Gastrocnemius medialis (tissue), 4 donors: ENCODE measurements at regions not wholly inside any gene's neighbourhood (a gene's known extent, or its start where the extent isn't known, plus 50 kb on each side); places are given as distances from the start of the nearest gene placed in this dataset.

Experiments used
- ATAC-seq, 2 donors: fragments of 150-250 bp; one replicate each; pipeline ENCODE4 v1.9.1; 2016
- DNase-seq, 2 donors: peaks; one replicate each; pipeline ENCODE4 v3.0.0-alpha.2; 2019
- H3K27ac ChIP-seq, 4 donors: fragments of 200-600 bp; sonication (generic); 1 replicate in 1 of 4; 2 replicates in 3 of 4; pipeline ENCODE4 v1.5.1; 2016 to 2018; ENCODE audit warnings: mild to moderate bottlenecking in 2 of 4, moderate library complexity in 1 of 4
- H3K27me3 ChIP-seq, 3 donors: fragments of 200-600 bp; sonication (generic) in 2 of 3; 1 replicate in 1 of 3; 2 replicates in 2 of 3; pipeline versions ENCODE4 v1.5.1 to v1.6.0; 2016 to 2019; ENCODE audit warnings: mild to moderate bottlenecking in 1 of 3, moderate library complexity in 1 of 3
- H3K36me3 ChIP-seq, 2 donors: fragments of 200-600 bp; sonication (generic) in 1 of 2; one replicate each; pipeline ENCODE4 v1.5.1; 2017 to 2018
- H3K4me1 ChIP-seq, 2 donors: fragments of 200-600 bp; sonication (generic) in 1 of 2; one replicate each; pipeline ENCODE4 v1.5.1; 2016 to 2017; ENCODE audit warnings: mild to moderate bottlenecking in 2 of 2
- H3K4me3 ChIP-seq, 4 donors: fragments of 200-600 bp; sonication (generic) in 3 of 4; 1 replicate in 1 of 4; 2 replicates in 3 of 4; pipeline ENCODE4 v1.5.1; 2016 to 2019; ENCODE audit warnings: mild to moderate bottlenecking in 2 of 4
- H3K9me3 ChIP-seq, 3 donors: fragments of 200-600 bp; sonication (generic) in 2 of 3; 1 replicate in 1 of 3; 2 replicates in 2 of 3; pipeline ENCODE4 v1.5.1; 2016 to 2019
- CTCF ChIP-seq, 5 experiments: fragments of 450-650 bp in 3 of 5; fragments of 200-600 bp in 2 of 5; sonication (generic) in 2 of 5; IDR thresholded peaks in 4 of 5; conservative IDR thresholded peaks in 1 of 5; 1 replicate in 4 of 5; 2 replicates in 1 of 5; pipeline ENCODE4 v1.5.1; 2016 to 2019; ENCODE audit warnings: antibody characterized with exemption in 5 of 5, mild to moderate bottlenecking in 3 of 5, moderate library complexity in 3 of 5
- POLR2A ChIP-seq, 2 donors: fragments of 450-650 bp; IDR thresholded peaks; one replicate each; pipeline ENCODE4 v1.6.1; 2017; ENCODE audit warnings: antibody characterized with exemption in 2 of 2, mild to moderate bottlenecking in 2 of 2, moderate library complexity in 2 of 2
- in situ Hi-C, 4 donors: fragments of 200-750 bp; cut with MboI; loops; one replicate each; pipeline versions ENCODE4 v1.15.0 to v1.8.0; 2017; ENCODE audit warnings: low sequenced_read_pairs in 4 of 4
- intact Hi-C: fragments of 100-400 bp; cut with DNase I; formaldehyde crosslinking; loops from one replicate; pipeline ENCODE4 v1.15.1; 2023; ENCODE audit warnings: low total_unique reads

DNA sequence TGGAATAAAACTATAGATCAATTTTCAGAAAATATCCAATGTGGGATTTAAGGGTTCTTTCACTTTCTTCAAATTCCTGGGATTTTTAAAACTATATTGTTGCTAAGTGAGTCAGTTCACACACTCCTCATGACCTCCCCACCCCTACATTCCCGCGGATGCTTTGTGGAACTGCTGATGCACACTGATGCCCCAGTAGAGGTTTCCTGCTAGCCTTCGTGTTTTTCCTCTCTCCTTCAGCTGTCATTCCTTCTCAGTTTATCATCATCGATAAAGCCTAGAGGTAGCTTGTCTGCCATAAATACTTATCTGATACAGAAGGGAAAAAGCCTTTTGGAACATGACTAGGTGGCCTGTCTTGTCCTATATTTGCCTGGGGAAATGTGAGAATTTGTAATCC lies 67.4 kb upstream of the GALNT5 start:
- in situ Hi-C loops, result loop anchor here in 1 of 4 donors (10.0 kb wide), 1 partner anchor 1815 kb away; no protein-coding TSS in a partner anchor
- intact Hi-C loops, result loop anchor here (5.0 kb wide), 1 partner anchor 1813 kb away; no protein-coding TSS in a partner anchor
- ATAC-seq, result no peak

DNA sequence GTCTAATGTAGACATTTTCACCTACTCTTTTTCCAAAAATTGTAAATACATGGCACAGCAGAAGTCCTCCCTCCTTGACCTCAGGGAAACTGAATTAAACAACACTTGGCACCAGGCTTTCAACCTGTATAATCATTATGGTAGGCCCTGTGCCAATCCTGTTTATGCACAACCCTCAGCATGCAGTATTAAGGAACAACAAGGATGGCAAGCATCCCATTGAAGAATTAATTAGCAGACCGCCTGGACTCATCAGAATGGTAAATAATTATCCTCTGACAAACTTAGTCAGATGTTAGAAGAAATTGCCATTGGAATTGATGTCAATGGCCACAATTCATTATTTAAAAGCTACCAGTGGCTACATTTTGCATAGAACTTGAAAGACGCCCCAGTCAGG lies 66.3 kb upstream of the GALNT5 start:
- H3K9me3 ChIP-seq, result no peaks in the 10 kb centered on the region
- no peak for TF ChIP-seq POLR2A (IDR thresholded peaks at IDR 0.05)
- TF ChIP-seq CTCF (IDR thresholded peaks at IDR 0.05 in 4 of 5, conservative IDR thresholded peaks at IDR 0.05 in 1 of 5), result no peak
- ATAC-seq (no peak), DNase-seq (no peak)
- H3K4me3 ChIP-seq, result no peak overlapping the region
- no peaks in the 10 kb centered on the region for H3K4me1 ChIP-seq
- no peaks in the 10 kb centered on the region for H3K36me3 ChIP-seq
- intact Hi-C loops, result loop anchor here (5.0 kb wide), 1 partner anchor 1814 kb away; no protein-coding TSS in a partner anchor
- in situ Hi-C loops, result loop anchor here in 1 of 4 donors (10.0 kb wide), 1 partner anchor 1816 kb away; no protein-coding TSS in a partner anchor
- no peak overlapping the region for H3K27ac ChIP-seq
- no peaks in the 10 kb centered on the region for H3K27me3 ChIP-seq

More for the DNA sequence above, 67.4 kb upstream of the GALNT5 start:
- Histone ChIP-seq H3K36me3 (no peaks in the 10 kb centered on the region), H3K4me1 (no peaks in the 10 kb centered on the region), H3K27me3 (no peaks in the 10 kb centered on the region), H3K4me3 (no peak overlapping the region), H3K9me3 (no peaks in the 10 kb centered on the region), H3K27ac (no peak overlapping the region)
- DNase-seq, result no peak
- TF ChIP-seq POLR2A (IDR thresholded peaks at IDR 0.05), result no peak
- no peak for TF ChIP-seq CTCF (IDR thresholded peaks at IDR 0.05 in 4 of 5, conservative IDR thresholded peaks at IDR 0.05 in 1 of 5)

DNA sequence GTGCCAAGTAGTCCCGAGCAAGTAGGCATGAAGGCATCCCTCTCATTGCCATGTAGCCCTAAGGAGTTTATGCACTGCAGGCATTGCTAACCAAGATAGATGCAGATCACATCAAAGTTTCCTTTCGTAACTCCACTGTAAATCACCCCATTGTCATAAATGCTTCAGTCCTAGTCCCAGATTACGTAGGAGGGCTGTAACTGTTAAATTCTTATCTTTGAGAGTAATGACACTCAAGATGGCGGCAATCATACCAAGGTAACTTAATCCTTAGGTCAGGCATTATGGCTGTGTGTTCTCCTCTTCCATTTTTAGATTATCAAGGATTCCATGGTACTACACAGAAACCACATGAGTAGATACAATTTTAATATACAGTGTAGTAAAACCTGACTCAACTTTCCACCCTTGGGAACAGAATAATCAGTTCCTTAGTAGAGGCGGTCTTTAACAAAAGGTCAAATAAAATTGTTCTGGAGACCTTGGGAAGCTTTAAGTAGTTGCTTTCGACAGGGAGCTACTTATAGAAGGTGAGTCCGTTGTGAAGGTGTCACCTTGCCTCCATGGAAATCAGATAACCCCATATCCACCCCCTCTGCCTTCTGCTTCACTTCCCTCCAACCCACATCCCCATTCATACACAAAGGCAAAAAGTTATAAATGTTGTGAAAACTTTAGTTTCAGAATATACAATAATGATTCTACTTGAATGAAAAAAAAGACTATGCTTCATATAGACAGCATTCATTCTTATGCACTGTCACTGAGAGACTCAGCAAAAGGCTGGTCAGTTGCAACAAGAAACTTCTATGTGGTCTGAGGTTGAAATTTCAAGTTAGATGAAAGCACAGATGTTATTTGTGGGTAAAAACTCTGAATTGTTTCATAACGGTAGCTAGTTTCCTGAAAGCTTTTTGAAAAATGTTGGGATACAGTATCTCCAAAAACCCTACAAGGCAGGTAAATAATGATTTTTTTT lies 64.8 kb upstream of the GALNT5 start:
- no peaks in the 10 kb centered on the region for H3K4me1 ChIP-seq
- no peak for ATAC-seq
- in situ Hi-C loops, result loop anchor here in 1 of 4 donors (10.0 kb wide), 1 partner anchor 1818 kb away; no protein-coding TSS in a partner anchor
- no peaks in the 10 kb centered on the region for H3K36me3 ChIP-seq
- no peaks in the 10 kb centered on the region for H3K9me3 ChIP-seq
- intact Hi-C loops, result loop anchor here (5.0 kb wide), 1 partner anchor 1815 kb away; no protein-coding TSS in a partner anchor
- no peak overlapping the region for H3K27ac ChIP-seq
- no peak overlapping the region for H3K4me3 ChIP-seq
- no peaks in the 10 kb centered on the region for H3K27me3 ChIP-seq
- TF ChIP-seq CTCF (IDR thresholded peaks at IDR 0.05 in 4 of 5, conservative IDR thresholded peaks at IDR 0.05 in 1 of 5), result no peak
- no peak for TF ChIP-seq POLR2A (IDR thresholded peaks at IDR 0.05)
- DNase-seq, result no peak

DNA sequence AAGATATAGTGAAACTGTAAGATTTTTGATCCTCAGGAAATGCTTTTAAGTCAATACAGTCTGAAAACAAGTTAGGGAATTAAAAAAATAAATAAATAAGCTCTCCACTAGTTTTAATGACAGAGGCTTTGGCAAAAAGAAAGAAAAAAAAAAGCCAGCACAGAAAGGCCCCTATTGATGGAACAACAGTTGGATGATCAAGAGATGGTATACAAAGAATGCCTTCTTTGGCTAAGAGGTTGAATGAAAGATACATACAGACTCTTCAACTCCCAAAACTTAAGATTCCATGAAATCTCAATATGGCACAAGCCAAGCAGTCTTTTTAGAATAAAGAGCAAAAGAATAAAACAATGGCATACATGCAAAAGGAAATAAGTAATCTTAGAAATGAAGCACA lies 64.0 kb upstream of the GALNT5 start:
- DNase-seq (no peak), ATAC-seq (no peak)
- no peaks in the 10 kb centered on the region for H3K27me3 ChIP-seq
- no peak for TF ChIP-seq CTCF (IDR thresholded peaks at IDR 0.05 in 4 of 5, conservative IDR thresholded peaks at IDR 0.05 in 1 of 5)
- TF ChIP-seq POLR2A (IDR thresholded peaks at IDR 0.05), result no peak
- intact Hi-C loops, result loop anchor here (5.0 kb wide), 1 partner anchor 1816 kb away; no protein-coding TSS in a partner anchor
- no peaks in the 10 kb centered on the region for H3K36me3 ChIP-seq
- H3K9me3 ChIP-seq, result no peaks in the 10 kb centered on the region
- in situ Hi-C loops, result loop anchor here in 1 of 4 donors (10.0 kb wide), 1 partner anchor 1819 kb away; no protein-coding TSS in a partner anchor
- H3K4me3 ChIP-seq, result no peak overlapping the region
- no peaks in the 10 kb centered on the region for H3K4me1 ChIP-seq
- H3K27ac ChIP-seq, result no peak overlapping the region
